ENCODE measurements at regions not wholly inside any gene's neighbourhood (a gene's known extent, or its start where the extent isn't known, plus 50 kb on each side); places are given as distances from the start of the nearest gene placed in this dataset.

GRCh38 chr4:45693746-45694145 is 430.1 kb downstream of the GABRG1 start:
- Mint-ChIP-seq H3K4me1 (peaks cover 21% of the 10 kb centered on the region), H3K9me3 (no peaks in the 10 kb centered on the region), H3K27me3 (ENCODE audit: insufficient read depth) (peaks cover 4% of the 10 kb centered on the region), H3K36me3 (ENCODE audit: low read depth) (no peaks in the 10 kb centered on the region), H3K4me3 (no peak overlapping the region), H3K27ac (no peak overlapping the region)
- Histone ChIP-seq H3K4me1 (ENCODE audit: control insufficient read depth, insufficient read depth, low read length) (peaks cover 3% of the 10 kb centered on the region), H3K36me3 (ENCODE audit: control insufficient read depth, insufficient read depth, low read length) (no peaks in the 10 kb centered on the region), H3K4me3 (ENCODE audit: low read length) (no peak overlapping the region), H3K27ac (ENCODE audit: low read depth, low read length) (no peak overlapping the region), H3K9me3 (ENCODE audit: control insufficient read depth, low read length) (no peaks in the 10 kb centered on the region), H3K27me3 (ENCODE audit: control insufficient read depth, insufficient read depth, low read length, poor library complexity, severe bottlenecking) (peaks cover 14% of the 10 kb centered on the region), H3K9ac (ENCODE audit: extremely low read depth, low read length, poor library complexity, severe bottlenecking) (no peak overlapping the region)
- TF ChIP-seq CTCF (conservative IDR thresholded peaks at IDR 0.05) = no peak
- DNase-seq = no peak

GRCh38 chr4:45692131-45692735 is 431.6 kb downstream of the GABRG1 start:
- Histone ChIP-seq H3K27me3 (ENCODE audit: control insufficient read depth, insufficient read depth, low read length, poor library complexity, severe bottlenecking) (peaks cover 14% of the 10 kb centered on the region), H3K36me3 (ENCODE audit: control insufficient read depth, insufficient read depth, low read length) (no peaks in the 10 kb centered on the region), H3K9ac (ENCODE audit: extremely low read depth, low read length, poor library complexity, severe bottlenecking) (no peak overlapping the region), H3K27ac (ENCODE audit: low read depth, low read length) (no peak overlapping the region), H3K4me1 (ENCODE audit: control insufficient read depth, insufficient read depth, low read length) (peaks cover 3% of the 10 kb centered on the region), H3K9me3 (ENCODE audit: control insufficient read depth, low read length) (no peaks in the 10 kb centered on the region), H3K4me3 (ENCODE audit: low read length) (no peak overlapping the region)
- TF ChIP-seq CTCF (conservative IDR thresholded peaks at IDR 0.05) = peak; percentile 28
- WGBS, 2 experiments (ENCODE audit: insufficient coverage in 1 of 2, insufficient read length in 1 of 2) = 86% methylated on average over 1 to 4 of the region's 4 CpGs
- no peak overlapping the region for H3K27ac Mint-ChIP-seq
- H3K4me1 Mint-ChIP-seq = peaks cover 25% of the 10 kb centered on the region
- no peak overlapping the region for H3K4me3 Mint-ChIP-seq
- no peaks in the 10 kb centered on the region for H3K9me3 Mint-ChIP-seq
- H3K27me3 Mint-ChIP-seq (ENCODE audit: insufficient read depth) = peaks cover 4% of the 10 kb centered on the region
- DNase-seq = no peak
- no peaks in the 10 kb centered on the region for H3K36me3 Mint-ChIP-seq (ENCODE audit: low read depth)

GRCh38 chr4:45688341-45688740 is 435.5 kb downstream of the GABRG1 start:
- H3K9ac ChIP-seq (ENCODE audit: extremely low read depth, low read length, poor library complexity, severe bottlenecking) = no peak overlapping the region
- H3K36me3 ChIP-seq (ENCODE audit: control insufficient read depth, insufficient read depth, low read length) = no peaks in the 10 kb centered on the region
- Mint-ChIP-seq H3K4me1 (peaks cover 27% of the 10 kb centered on the region), H3K36me3 (ENCODE audit: low read depth) (no peaks in the 10 kb centered on the region), H3K27me3 (ENCODE audit: insufficient read depth) (peaks cover 4% of the 10 kb centered on the region), H3K9me3 (no peaks in the 10 kb centered on the region), H3K27ac (no peak overlapping the region), H3K4me3 (no peak overlapping the region)
- WGBS, 2 experiments (ENCODE audit: insufficient coverage in 1 of 2, insufficient read length in 1 of 2) = 50% methylated on average over 2 of the region's 2 CpGs
- no peaks in the 10 kb centered on the region for H3K9me3 ChIP-seq (ENCODE audit: control insufficient read depth, low read length)
- no peak for DNase-seq
- H3K27ac ChIP-seq (ENCODE audit: low read depth, low read length) = no peak overlapping the region
- H3K27me3 ChIP-seq (ENCODE audit: control insufficient read depth, insufficient read depth, low read length, poor library complexity, severe bottlenecking) = peaks cover 14% of the 10 kb centered on the region
- H3K4me3 ChIP-seq (ENCODE audit: low read length) = no peak overlapping the region
- no peak for TF ChIP-seq CTCF (conservative IDR thresholded peaks at IDR 0.05)
- H3K4me1 ChIP-seq (ENCODE audit: control insufficient read depth, insufficient read depth, low read length) = peaks cover 5% of the 10 kb centered on the region

Data from endodermal cell (in vitro differentiated cells).